GM21529 (cell line): ENCODE measurements at regions not wholly inside any gene's neighbourhood (a gene's known extent, or its start where the extent isn't known, plus 50 kb on each side); places are given as distances from the start of the nearest gene placed in this dataset.
A peak's percentile ranks its signal among the peaks of the same experiment; 100 is the strongest.
"Not testable (repeated sequence)": the region's sequence is repeated elsewhere in the genome, so short reads cannot be mapped to it uniquely, and the experiment has no call there.

ENCODE experiments used
- ATAC-seq: cut with Tn5 transposase; IDR thresholded peaks from one replicate; pipeline ENCODE4 v1.9.1; 2021; ENCODE audit not compliant: unreplicated experiment

GRCh38 chr2:221777119-221777518 is 205.0 kb upstream of the EPHA4 start:
- no peak for ATAC-seq

GRCh38 chr2:221775096-221775495 is 203.0 kb upstream of the EPHA4 start:
- ATAC-seq = no peak

GRCh38 chr2:221774136-221774535 is 202.0 kb upstream of the EPHA4 start:
- ATAC-seq = no peak

DNA sequence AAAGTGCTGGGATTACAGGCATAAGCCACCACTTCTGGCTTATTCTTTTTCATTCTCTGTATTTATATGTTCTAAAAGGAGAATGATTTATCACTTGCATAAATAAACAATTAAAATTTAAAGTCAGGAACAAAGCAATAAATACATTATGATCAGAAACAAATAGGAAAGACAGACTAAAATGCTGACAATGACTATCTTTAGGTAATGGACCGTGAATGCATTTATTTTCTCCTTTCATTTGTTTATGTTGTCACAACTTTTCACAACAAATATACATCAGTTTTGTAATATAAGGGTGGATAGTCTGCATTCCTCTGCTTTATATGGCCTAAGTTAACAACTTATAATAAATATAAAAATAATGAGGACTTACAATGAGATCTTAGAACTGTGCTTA is 199.2 kb upstream of the EPHA4 start:
- no peak for ATAC-seq

DNA sequence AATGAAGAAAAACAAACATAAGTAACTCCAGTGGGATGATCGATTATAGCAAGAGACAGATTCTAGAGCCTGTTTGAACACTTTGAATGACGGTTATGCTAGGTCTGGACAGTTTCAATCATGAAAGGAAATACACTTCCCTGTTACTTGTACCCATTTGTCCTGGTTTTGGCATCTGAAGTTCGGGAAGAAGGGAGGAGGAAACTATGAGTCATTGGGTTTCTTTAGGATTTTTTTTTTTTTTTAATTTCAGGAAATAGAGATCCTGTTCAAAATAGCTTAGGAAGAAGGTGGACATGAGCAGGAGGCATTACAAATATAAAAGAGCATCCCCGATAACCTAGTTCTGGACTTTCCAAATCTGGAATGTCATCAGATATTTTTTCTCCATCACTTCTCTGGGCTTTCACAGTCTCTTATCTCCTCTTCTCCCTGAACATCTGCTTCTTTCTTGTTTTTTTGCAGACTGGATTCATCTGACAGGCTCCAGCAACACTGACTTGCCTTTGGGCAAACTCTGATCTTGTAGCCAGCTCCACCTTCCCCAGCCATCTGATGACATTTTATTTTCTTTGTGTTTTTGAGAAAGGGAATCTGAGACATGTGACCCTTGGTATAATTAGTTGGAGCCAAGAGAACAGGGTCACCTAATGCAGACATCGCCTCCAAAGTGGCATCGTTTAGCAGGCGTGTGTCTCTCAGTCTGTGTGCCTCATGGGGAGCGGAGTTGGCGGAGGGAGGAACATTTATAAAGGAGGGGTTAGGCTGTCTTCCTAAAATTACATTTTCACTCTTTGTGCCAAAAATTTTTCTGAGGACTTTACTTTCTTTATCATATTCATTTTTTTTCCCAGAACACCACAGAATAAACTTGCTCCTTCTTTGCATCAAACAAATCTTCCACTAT is 195.3 kb upstream of the EPHA4 start:
- no peak for ATAC-seq

DNA sequence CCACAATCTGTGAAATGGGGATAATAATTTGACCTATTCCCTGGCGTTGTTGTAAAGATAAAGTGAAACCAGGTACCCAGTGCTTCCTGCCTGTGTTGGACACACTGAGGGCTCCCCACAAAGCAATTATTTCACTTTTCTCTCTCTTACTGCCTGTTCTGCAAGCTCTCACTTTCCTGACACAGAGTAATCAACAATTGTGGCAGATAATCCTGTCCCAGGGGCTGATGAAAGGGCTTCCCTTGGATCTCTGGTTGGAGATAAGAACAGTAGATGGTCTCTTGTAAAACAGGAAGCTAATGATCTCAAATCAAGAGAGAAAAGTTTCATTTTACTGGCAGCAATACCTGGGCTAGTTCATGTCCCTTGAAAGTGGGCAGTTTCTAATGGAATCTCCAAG is 190.4 kb upstream of the EPHA4 start:
- ATAC-seq = no peak

DNA sequence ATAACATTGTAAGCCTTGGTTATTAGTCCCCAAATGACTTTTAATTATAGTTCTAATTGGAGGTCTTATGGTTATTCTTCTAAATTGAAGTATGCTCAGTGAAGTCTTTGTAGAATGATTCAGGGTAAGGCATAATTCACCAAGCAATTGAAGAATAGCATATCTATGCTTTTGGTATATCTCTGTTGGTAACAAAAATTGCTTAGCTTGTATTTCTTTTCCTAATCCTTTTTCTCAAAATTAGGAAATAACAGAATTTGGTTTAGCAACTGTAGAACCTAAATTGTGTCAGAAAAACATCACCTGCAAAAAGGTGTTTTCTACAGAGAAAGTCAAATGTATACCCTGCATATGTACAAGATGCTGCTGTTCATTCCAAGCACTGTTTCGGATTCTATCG is 189.2 kb upstream of the EPHA4 start:
- no peak for ATAC-seq

GRCh38 chr2:221758076-221758475 is 186.0 kb upstream of the EPHA4 start:
- ATAC-seq = no peak

- no peak for ATAC-seq
Measured at GRCh38 chr2:221753401-221753800, 181.3 kb upstream of the EPHA4 start.

GRCh38 chr2:221752781-221753180 is 180.7 kb upstream of the EPHA4 start:
- no peak for ATAC-seq

GRCh38 chr2:221750316-221750715 is 178.2 kb upstream of the EPHA4 start:
- ATAC-seq = no peak

- peak; percentile 84 for ATAC-seq
Measured at GRCh38 chr2:221747289-221747972, 175.3 kb upstream of the EPHA4 start.

GRCh38 chr2:221741496-221742211 is 169.6 kb upstream of the EPHA4 start:
- ATAC-seq = no peak

DNA sequence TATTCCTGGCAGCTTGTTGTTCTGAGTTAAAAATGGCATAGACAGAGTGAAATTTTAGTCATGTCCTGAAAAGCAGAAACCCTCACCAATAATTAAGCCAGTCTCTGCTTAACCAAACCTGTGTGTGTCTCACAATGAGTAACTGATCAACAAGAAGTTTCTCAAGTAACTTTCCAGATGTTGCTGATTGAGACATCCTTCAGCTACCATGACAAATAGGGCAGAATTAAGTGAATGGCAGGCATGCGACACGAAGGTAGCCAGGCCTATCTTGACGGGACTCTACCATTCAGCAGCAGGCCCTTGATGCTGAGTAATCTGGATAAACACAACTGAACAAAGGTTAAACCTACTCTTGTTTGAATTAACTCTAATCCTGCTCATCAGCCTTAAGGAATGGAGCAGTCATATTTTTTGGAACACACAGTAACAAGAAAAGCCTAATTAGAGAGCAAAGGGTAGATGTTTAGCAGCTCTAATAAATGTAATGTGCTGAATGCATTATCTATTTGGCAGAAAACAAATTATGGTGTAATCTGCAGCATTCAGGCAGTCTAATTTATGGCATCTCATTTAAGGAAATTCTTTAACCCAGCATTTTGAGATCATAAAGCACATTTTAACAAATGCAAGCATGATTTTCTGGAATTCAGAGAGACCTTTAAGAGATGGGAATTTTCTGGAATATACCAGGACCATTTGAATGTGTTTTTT is 159.5 kb upstream of the EPHA4 start:
- ATAC-seq = peak; percentile 56

DNA sequence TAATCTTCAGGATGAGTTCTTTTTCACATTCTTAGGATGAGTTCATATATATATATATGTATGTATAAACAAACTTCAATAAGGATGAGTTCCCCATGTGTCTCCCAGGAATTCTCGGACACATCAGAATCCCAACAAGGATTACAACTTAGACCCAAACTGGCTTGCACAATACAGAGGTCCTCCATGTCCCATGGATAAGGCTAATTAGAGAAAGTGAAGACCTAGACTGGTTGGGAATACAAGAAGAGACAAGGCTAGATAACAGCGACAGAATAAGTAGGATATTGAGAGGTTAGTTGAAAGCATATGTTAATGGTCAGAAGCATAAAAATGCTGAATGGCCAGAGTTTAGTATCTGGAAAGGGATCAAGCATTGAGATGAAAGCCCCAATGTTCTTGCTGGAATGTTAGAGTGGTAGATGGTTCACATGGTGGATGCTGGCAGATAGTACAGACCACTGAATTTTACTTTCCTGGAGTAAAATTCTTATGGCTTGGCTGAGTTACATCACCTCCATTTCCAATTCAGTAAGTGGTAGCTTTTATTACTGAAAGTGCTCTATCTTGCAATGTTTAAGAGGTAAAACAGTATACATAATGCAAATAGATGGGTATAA is 154.9 kb upstream of the EPHA4 start:
- no peak for ATAC-seq

DNA sequence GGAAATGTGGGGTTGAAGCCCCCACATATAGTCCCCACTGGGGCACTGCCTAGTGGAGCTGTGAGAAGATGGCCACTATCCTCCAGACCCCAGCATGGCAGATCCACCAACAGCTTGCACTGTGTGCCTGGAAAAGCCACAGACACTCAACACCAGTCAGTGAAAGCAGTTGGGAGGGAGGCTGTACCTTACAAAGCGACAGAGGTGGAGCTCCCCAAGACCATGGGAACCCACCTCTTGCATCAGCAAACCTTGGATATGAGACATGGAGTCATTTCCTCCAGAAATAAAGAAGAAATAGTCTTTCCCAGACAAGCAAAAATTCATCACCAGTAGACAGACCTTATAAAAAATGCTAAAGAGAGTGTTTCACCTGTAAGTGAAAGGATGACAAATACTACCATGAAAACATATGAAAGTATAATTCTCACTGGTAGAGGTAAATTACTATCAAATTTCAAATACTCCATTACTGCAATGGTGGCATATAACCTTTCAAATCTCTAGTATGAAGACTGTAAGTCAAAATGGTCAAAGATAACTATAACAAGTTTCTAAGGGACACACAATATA is 152.6 kb upstream of the EPHA4 start:
- no peak for ATAC-seq

DNA sequence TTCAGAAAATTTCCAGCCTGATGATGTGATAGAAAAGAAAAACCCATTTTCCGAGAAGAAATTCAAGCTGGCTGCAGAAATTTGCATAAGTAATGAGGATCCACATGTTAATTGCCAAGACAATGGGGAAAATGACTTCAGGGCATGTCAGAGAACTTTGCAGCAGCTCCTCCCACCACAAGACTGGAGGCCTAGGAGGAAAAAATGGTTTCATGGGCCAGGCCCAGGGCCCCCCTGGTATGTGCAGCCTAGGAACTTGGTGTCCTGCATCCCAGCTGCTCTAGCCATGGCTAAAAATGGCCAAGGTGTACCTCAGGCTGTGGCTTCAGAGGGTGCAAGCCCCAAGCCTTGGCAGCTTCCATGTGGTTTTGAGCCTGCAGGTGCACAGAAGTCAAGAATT is 152.0 kb upstream of the EPHA4 start:
- not testable (repeated sequence) for ATAC-seq

DNA sequence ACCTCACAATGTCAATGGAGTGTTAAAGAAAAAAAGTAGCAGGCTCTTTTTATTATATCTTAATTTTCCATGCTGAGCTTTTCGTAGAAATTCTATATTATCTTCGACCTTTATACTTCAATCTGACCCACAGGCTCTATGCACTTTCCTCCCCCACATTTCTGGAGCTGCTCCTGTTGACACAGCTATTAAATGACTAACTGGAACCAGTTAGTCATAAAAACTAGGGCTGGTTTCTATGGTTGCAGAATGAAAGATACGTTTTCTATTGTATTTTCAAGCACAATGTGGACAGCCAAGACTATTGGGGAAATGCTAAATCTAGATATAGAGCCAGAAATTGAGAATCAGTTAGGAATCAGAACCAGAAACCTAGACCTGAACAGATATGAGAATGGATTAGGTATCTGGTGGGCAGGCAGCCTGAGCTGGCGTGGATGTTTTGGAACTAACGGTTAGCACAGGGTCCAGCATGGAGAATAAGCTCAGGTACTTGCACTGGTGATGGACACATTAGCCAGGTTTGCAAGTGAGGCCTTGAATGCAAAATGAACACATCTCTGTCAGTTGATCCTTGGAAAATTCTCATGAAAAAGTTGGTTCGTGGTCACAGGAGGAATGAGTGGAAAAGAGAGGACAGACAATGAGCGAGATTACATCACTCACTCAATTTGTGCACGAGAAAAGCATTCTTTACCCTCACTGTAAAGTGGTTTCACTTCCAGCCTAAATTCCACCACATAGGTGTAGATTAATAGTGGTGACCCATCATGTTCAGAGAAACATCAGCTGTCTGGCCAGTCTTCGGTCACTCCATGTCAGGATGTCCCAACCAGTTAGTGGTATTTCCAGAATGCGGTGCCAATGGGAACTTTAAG is 144.6 kb upstream of the EPHA4 start:
- ATAC-seq = no peak

DNA sequence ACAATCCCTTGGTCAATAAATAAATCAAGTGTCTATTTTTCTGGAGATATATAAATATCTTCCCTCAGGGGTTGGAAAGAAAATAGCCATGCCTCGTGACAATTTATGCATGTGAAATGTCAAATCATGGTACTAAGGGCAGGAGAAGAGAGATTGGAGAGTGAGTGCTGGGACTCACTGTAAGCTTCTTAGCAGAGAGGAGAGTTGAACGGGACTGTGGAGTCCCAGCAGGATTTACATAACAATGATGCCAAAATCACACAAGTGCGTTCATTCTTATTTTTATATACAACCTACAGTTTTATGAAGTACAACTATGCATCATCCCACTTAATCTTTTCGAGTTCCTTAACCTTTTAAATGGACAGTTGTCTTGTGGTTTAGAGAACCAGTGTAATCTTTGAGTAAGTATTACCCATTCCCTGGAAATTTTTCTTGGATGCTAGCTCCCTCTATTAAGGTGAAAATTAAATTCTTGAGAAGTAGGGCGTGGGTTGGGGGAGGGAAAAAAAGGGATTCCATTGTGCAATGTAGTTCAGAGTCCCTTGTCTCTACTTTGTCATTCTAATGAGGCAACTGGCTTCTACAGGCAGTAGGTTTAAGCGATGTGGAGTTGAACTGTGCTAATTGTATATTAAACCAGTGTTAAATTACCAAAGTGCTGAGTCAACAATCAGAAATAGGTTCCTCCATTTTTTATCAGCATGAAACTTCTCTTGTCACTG is 143.6 kb upstream of the EPHA4 start:
- no peak for ATAC-seq
